Prostate gland (tissue), 2 donors: ENCODE measurements at regions not wholly inside any gene's neighbourhood (a gene's known extent, or its start where the extent isn't known, plus 50 kb on each side); places are given as distances from the start of the nearest gene placed in this dataset.

ENCODE experiments used
- POLR2A ChIP-seq: fragments of 450-650 bp; IDR thresholded peaks from one replicate; pipeline ENCODE4 v1.6.1; 2016; ENCODE audit warnings: antibody characterized with exemption, mild to moderate bottlenecking
- POLR2AphosphoS5 ChIP-seq: sonication (generic); formaldehyde crosslinking; IDR thresholded peaks from one replicate; pipeline ENCODE4 v1.6.1; 2017; ENCODE audit warnings: antibody characterized with exemption
- TF ChIP-seq, protein P1 (sequence below), 4 experiments: fragments of 200-600 bp in 2 of 4; fragments of 450-650 bp in 2 of 4; sonication (generic) in 2 of 4; IDR thresholded peaks; 1 replicate in 3 of 4; 2 replicates in 1 of 4; pipeline ENCODE4 v1.5.1; 2016 to 2019; ENCODE audit warnings: antibody characterized with exemption in 4 of 4, mild to moderate bottlenecking in 2 of 4, moderate library complexity in 2 of 4

DNA sequence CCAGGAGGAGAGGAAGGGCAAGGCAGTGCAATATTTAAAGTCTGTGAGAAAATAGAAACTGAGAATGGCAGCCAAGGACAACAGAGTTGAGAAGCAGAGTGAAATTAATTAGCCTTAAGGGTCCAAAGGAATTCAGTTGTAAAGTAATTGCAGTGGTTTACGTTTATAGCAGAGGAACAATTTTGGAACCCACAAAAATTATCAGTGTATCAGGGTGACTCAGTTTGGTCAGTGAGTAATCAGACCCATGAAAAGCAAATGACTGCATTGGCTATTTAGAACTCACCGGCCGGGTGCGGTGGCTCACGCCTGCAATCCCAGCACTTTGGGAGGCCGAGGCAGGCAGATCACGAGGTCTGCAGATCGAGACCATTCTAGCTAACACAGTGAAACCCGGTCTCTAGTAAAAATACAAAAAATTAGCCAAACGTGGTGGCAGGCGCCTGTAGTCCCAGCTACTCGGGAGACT is 245.8 kb upstream of the SLC39A10 start:
- TF ChIP-seq, protein P1, sequence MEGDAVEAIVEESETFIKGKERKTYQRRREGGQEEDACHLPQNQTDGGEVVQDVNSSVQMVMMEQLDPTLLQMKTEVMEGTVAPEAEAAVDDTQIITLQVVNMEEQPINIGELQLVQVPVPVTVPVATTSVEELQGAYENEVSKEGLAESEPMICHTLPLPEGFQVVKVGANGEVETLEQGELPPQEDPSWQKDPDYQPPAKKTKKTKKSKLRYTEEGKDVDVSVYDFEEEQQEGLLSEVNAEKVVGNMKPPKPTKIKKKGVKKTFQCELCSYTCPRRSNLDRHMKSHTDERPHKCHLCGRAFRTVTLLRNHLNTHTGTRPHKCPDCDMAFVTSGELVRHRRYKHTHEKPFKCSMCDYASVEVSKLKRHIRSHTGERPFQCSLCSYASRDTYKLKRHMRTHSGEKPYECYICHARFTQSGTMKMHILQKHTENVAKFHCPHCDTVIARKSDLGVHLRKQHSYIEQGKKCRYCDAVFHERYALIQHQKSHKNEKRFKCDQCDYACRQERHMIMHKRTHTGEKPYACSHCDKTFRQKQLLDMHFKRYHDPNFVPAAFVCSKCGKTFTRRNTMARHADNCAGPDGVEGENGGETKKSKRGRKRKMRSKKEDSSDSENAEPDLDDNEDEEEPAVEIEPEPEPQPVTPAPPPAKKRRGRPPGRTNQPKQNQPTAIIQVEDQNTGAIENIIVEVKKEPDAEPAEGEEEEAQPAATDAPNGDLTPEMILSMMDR (IDR thresholded peaks at IDR 0.05) = no peak
- TF ChIP-seq POLR2A (no peak), POLR2AphosphoS5 (no peak)
